HG02642 (cell line): ENCODE measurements at regions not wholly inside any gene's neighbourhood (a gene's known extent, or its start where the extent isn't known, plus 50 kb on each side); places are given as distances from the start of the nearest gene placed in this dataset.
"Not testable (repeated sequence)": the region's sequence is repeated elsewhere in the genome, so short reads cannot be mapped to it uniquely, and the experiment has no call there.

Source experiments
- ATAC-seq: cut with Tn5 transposase; IDR thresholded peaks from one replicate; pipeline ENCODE4 v1.9.1; 2021; ENCODE audit warnings: mild to moderate bottlenecking; ENCODE audit not compliant: unreplicated experiment, poor library complexity

GRCh38 chr2:75289178-75289577, 89.9 kb upstream of the TACR1 start:
- ATAC-seq = not testable (repeated sequence)

GRCh38 chr2:75288760-75289159, 89.4 kb upstream of the TACR1 start:
- ATAC-seq = no peak

GRCh38 chr2:75287624-75288316, 88.5 kb upstream of the TACR1 start:
- ATAC-seq = peak; percentile 68

- ATAC-seq = no peak
These were observed 85.0 kb upstream of the TACR1 start for GRCh38 chr2:75284345-75284744.

GRCh38 chr2:75278821-75279379, 79.6 kb upstream of the TACR1 start:
- ATAC-seq = no peak

GRCh38 chr2:75278314-75278713, 79.0 kb upstream of the TACR1 start:
- ATAC-seq = no peak

- no peak for ATAC-seq
These were observed 77.8 kb upstream of the TACR1 start for GRCh38 chr2:75277111-75277510.

- no peak for ATAC-seq
These were observed 77.0 kb upstream of the TACR1 start for GRCh38 chr2:75276093-75277029.

- ATAC-seq = no peak
These were observed 75.6 kb upstream of the TACR1 start for GRCh38 chr2:75274936-75275335.

- no peak for ATAC-seq
These were observed 68.8 kb upstream of the TACR1 start for GRCh38 chr2:75268112-75268511.

GRCh38 chr2:75261923-75262322, 62.6 kb upstream of the TACR1 start:
- ATAC-seq = no peak

GRCh38 chr2:75260946-75261345, 61.6 kb upstream of the TACR1 start:
- no peak for ATAC-seq

GRCh38 chr2:75258620-75259019, 59.3 kb upstream of the TACR1 start:
- ATAC-seq = no peak

GRCh38 chr2:75256485-75256884, 57.2 kb upstream of the TACR1 start:
- no peak for ATAC-seq

- no peak for ATAC-seq
These were observed 54.2 kb upstream of the TACR1 start for GRCh38 chr2:75253526-75253925.

- ATAC-seq = no peak
These were observed 52.6 kb upstream of the TACR1 start for GRCh38 chr2:75251896-75252295.
